ENCODE measurements at regions not wholly inside any gene's neighbourhood (a gene's known extent, or its start where the extent isn't known, plus 50 kb on each side); places are given as distances from the start of the nearest gene placed in this dataset.
"Not testable (repeated sequence)": the region's sequence is repeated elsewhere in the genome, so short reads cannot be mapped to it uniquely, and the experiment has no call there.

DNA sequence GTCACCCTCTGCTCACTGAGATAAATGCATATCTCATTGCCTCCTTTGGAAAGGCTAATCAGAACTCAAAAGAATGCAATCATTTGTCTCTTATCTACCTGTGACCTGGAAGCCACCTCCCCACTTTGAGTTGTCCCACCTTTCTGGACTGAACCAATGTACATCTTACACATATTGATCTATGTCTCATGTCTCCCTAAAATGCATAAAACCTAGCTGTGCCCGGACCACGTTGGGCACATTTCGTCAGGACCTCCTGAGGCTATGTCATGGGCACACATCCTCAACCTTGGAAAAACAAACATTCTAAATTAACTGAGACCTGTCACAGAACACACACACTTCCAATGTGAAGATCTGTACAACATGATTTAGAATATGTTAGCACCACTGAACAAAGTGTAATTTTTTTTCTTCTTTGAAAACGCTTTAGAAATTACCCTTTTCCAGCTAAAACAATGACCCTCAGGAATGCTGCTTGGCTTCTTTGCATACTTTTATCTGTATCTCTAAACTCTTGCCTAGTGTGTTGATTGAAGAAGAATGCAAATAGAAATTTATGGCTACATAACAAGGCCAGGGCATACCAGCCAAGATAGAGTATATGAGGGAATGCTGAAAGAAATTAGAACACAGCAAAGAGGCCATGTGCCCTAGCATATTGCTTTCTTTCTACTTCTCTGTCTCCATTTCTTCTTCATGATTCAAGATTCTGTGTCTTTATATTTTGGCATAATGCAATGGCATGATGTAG is 84.6 kb upstream of the DST start:
- Histone ChIP-seq H3K27me3 (no peaks in the 10 kb centered on the region), H3K4me3 (ENCODE audit: low read depth, low read length) (no peak overlapping the region), H3K9me3 (no peaks in the 10 kb centered on the region), H3K36me3 (no peaks in the 10 kb centered on the region), H3K4me1 (peaks cover 18% of the 10 kb centered on the region)
- no peak for DNase-seq
- no peak for TF ChIP-seq CTCF (IDR thresholded peaks at IDR 0.05; ENCODE audit: low read depth, low read length)

GRCh38 chr6:56725254-56725653 is 82.6 kb upstream of the DST start:
- no peak for TF ChIP-seq CTCF (IDR thresholded peaks at IDR 0.05; ENCODE audit: low read depth, low read length)
- no peaks in the 10 kb centered on the region for H3K27me3 ChIP-seq
- DNase-seq = no peak
- H3K4me3 ChIP-seq (ENCODE audit: low read depth, low read length) = no peak overlapping the region
- H3K9me3 ChIP-seq = no peaks in the 10 kb centered on the region
- no peaks in the 10 kb centered on the region for H3K36me3 ChIP-seq
- peaks cover 23% of the 10 kb centered on the region for H3K4me1 ChIP-seq

GRCh38 chr6:56724455-56724854 is 81.8 kb upstream of the DST start:
- no peaks in the 10 kb centered on the region for H3K36me3 ChIP-seq

GRCh38 chr6:56720882-56721281 is 78.2 kb upstream of the DST start:
- H3K4me3 ChIP-seq (ENCODE audit: low read depth, low read length) = no peak overlapping the region
- no peaks in the 10 kb centered on the region; the same call in 1 of the 2 replicates for H3K9me3 ChIP-seq
- DNase-seq = peak; percentile 51
- no peaks in the 10 kb centered on the region for H3K27me3 ChIP-seq
- TF ChIP-seq CTCF (IDR thresholded peaks at IDR 0.05; ENCODE audit: low read depth, low read length) = no peak
- H3K36me3 ChIP-seq = no peaks in the 10 kb centered on the region
- H3K4me1 ChIP-seq = peaks cover 32% of the 10 kb centered on the region

More at GRCh38 chr6:56724455-56724854, 81.8 kb upstream of the DST start:
- Histone ChIP-seq H3K4me3 (ENCODE audit: low read depth, low read length) (no peak overlapping the region), H3K27me3 (no peaks in the 10 kb centered on the region), H3K9me3 (no peaks in the 10 kb centered on the region), H3K4me1 (peaks cover 29% of the 10 kb centered on the region)
- DNase-seq = no peak
- TF ChIP-seq CTCF (IDR thresholded peaks at IDR 0.05; ENCODE audit: low read depth, low read length) = no peak

GRCh38 chr6:56720202-56720601 is 77.5 kb upstream of the DST start:
- H3K4me1 ChIP-seq = peaks cover 33% of the 10 kb centered on the region
- not testable (repeated sequence) for H3K36me3 ChIP-seq; DNase-seq; H3K9me3 ChIP-seq; H3K27me3 ChIP-seq; H3K4me3 ChIP-seq (ENCODE audit: low read depth, low read length)

- H3K4me3 ChIP-seq (ENCODE audit: low read depth, low read length); DNase-seq; H3K27me3 ChIP-seq; H3K9me3 ChIP-seq; H3K36me3 ChIP-seq: not testable (repeated sequence)
- peaks cover 32% of the 10 kb centered on the region for H3K4me1 ChIP-seq
These were observed 76.8 kb upstream of the DST start for GRCh38 chr6:56719315-56720058.

- DNase-seq = no peak
- Histone ChIP-seq H3K9me3 (no peaks in the 10 kb centered on the region; the same call in 1 of the 2 replicates), H3K36me3 (no peaks in the 10 kb centered on the region), H3K4me3 (ENCODE audit: low read depth, low read length) (no peak overlapping the region), H3K27me3 (no peaks in the 10 kb centered on the region), H3K4me1 (peaks cover 20% of the 10 kb centered on the region)
- TF ChIP-seq CTCF (IDR thresholded peaks at IDR 0.05; ENCODE audit: low read depth, low read length) = no peak
These were observed 75.5 kb upstream of the DST start for GRCh38 chr6:56718236-56718635.
